Activated CD4-positive, alpha-beta memory T cell treated with anti-CD3 and anti-CD28 coated beads for 36 hours (primary cell): ENCODE measurements at regions not wholly inside any gene's neighbourhood (a gene's known extent, or its start where the extent isn't known, plus 50 kb on each side); places are given as distances from the start of the nearest gene placed in this dataset.

ENCODE experiments used
- CTCF ChIA-PET: fragments of 350-600 bp; sonication (Branson Sonifier 250); formaldehyde crosslinking; loops from one replicate; lab custom pipeline; 2021; ENCODE audit warnings: antibody characterized with exemption, inconsistent platforms; lab: Charles Lee
- POLR2A ChIA-PET: fragments of 350-600 bp; sonication (Branson Sonifier 250); formaldehyde crosslinking; loops from one replicate; lab custom pipeline; 2021; ENCODE audit warnings: antibody characterized with exemption; lab: Charles Lee
- DNase-seq: peaks from one replicate; pipeline ENCODE4 v3.0.0-alpha.2; 2020
- H3K27ac Mint-ChIP-seq: one replicate; pipeline ENCODE4 v1.8.0; 2021; ENCODE audit warnings: mixed read lengths
- H3K27me3 Mint-ChIP-seq: one replicate; pipeline ENCODE4 v1.8.0; 2021; ENCODE audit warnings: mixed read lengths
- H3K36me3 Mint-ChIP-seq: one replicate; pipeline ENCODE4 v1.8.0; 2021; ENCODE audit warnings: mixed read lengths
- H3K4me1 Mint-ChIP-seq: one replicate; pipeline ENCODE4 v1.8.0; 2021; ENCODE audit warnings: low read depth, mixed read lengths
- H3K4me3 Mint-ChIP-seq: one replicate; pipeline ENCODE4 v1.8.0; 2021; ENCODE audit warnings: mild to moderate bottlenecking, mixed read lengths
- H3K9me3 Mint-ChIP-seq: one replicate; pipeline ENCODE4 v1.8.0; 2021; ENCODE audit warnings: mixed read lengths
- intact Hi-C: fragments of 100-400 bp; cut with micrococcal nuclease; formaldehyde crosslinking; loops from one replicate; pipeline ENCODE4 v1.15.1; 2023

DNA sequence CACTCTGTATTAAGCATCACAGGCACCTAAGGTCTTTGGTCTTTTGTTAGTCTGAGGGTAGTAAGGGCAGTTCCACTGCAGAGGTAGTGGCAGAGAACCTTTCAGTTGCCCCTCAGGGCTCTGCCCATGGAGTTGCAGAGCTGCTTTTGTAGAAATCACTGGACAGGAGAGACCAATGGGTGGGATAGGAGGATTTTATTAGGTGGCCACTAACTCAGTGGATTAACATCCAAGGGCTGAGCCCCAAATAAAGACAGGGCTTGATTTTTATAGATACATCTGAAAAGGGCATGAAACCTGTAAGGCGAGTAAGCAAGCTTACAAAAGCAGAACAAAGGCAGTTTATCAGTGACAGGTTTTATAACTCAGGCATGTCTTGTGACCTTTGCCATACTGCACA, 1035.4 kb downstream of the SH3BGRL start:
- peaks cover 34% of the 10 kb centered on the region for H3K9me3 Mint-ChIP-seq
- intact Hi-C loops: no loop called here
- H3K27me3 Mint-ChIP-seq: no peaks in the 10 kb centered on the region
- ChIA-PET CTCF (no interaction called here), POLR2A (no interaction called here)
- no peak overlapping the region for H3K27ac Mint-ChIP-seq
- no peak for DNase-seq
- no peaks in the 10 kb centered on the region for H3K36me3 Mint-ChIP-seq
- no peak overlapping the region for H3K4me3 Mint-ChIP-seq
- no peaks in the 10 kb centered on the region for H3K4me1 Mint-ChIP-seq
